GM23338 (cell line): ENCODE measurements at regions not wholly inside any gene's neighbourhood (a gene's known extent, or its start where the extent isn't known, plus 50 kb on each side); places are given as distances from the start of the nearest gene placed in this dataset.

Source experiments
- ATAC-seq: fragments of 200-7000 bp; cut with Tn5 transposase; 3 replicates; pipeline ENCODE4 v1.9.1; 2020
- DNase-seq: peaks from one replicate; pipeline ENCODE4 v3.0.0-alpha.2; 2015; ENCODE audit warnings: low spot score
- H2AFZ ChIP-seq: fragments of 200-600 bp; sonication (generic); 2 replicates; pipeline ENCODE4 v1.8.0; 2016; ENCODE audit warnings: antibody characterized with exemption, mild to moderate bottlenecking, moderate library complexity
- H3F3A ChIP-seq: fragments of 200-600 bp; sonication (generic); replicated peaks from 2 replicates; pipeline ENCODE4 v1.8.0; 2017; ENCODE audit warnings: antibody characterized with exemption, mixed run types, low read depth
- H3K27ac ChIP-seq: fragments of 200-600 bp; sonication (generic); 2 replicates; pipeline ENCODE4 v1.6.1; 2016; ENCODE audit warnings: low read depth
- H3K27me3 ChIP-seq: fragments of 200-600 bp; sonication (generic); 2 replicates; pipeline ENCODE4 v1.8.0; 2016; ENCODE audit warnings: mild to moderate bottlenecking, mixed run types, moderate library complexity; ENCODE audit not compliant: insufficient read depth
- H3K36me3 ChIP-seq: fragments of 200-600 bp; sonication (generic); 2 replicates; pipeline ENCODE4 v1.8.0; 2016; ENCODE audit warnings: mild to moderate bottlenecking; ENCODE audit not compliant: insufficient read depth
- H3K4me1 ChIP-seq: fragments of 200-600 bp; sonication (generic); 2 replicates; pipeline ENCODE4 v1.8.0; 2016; ENCODE audit warnings: mild to moderate bottlenecking, moderate library complexity; ENCODE audit not compliant: insufficient read depth
- H3K4me2 ChIP-seq: fragments of 200-600 bp; sonication (generic); 2 replicates; pipeline ENCODE4 v1.7.1; 2017; ENCODE audit warnings: mixed run types
- H3K4me3 ChIP-seq: fragments of 200-600 bp; sonication (generic); 2 replicates; pipeline ENCODE4 v1.6.1; 2016; ENCODE audit warnings: mixed run types
- H3K79me2 ChIP-seq: fragments of 200-600 bp; sonication (generic); replicated peaks from 2 replicates; pipeline ENCODE4 v1.8.0; 2017; ENCODE audit warnings: mild to moderate bottlenecking; ENCODE audit not compliant: insufficient read depth
- H3K9me2 ChIP-seq: fragments of 200-600 bp; sonication (generic); 2 replicates; pipeline ENCODE4 v1.8.0; 2017; ENCODE audit not compliant: insufficient read depth
- H4K20me1 ChIP-seq: fragments of 200-600 bp; sonication (generic); replicated peaks from 2 replicates; pipeline ENCODE4 v1.8.0; 2017; ENCODE audit warnings: mild to moderate bottlenecking; ENCODE audit not compliant: insufficient read depth
- H3K27ac Mint-ChIP-seq: 2 replicates; pipeline ENCODE4 v1.8.0; 2020; ENCODE audit warnings: inconsistent platforms, mild to moderate bottlenecking, moderate library complexity, mixed read lengths
- H3K27me3 Mint-ChIP-seq: 3 replicates; pipeline ENCODE4 v1.8.0; 2022; ENCODE audit warnings: low read depth, mild to moderate bottlenecking, moderate library complexity, mixed read lengths, inconsistent platforms; ENCODE audit not compliant: insufficient read depth, poor library complexity
- H3K36me3 Mint-ChIP-seq: 3 replicates; pipeline ENCODE4 v1.8.0; 2021; ENCODE audit warnings: low read depth, mild to moderate bottlenecking, inconsistent platforms, moderate library complexity, mixed read lengths
- H3K4me1 Mint-ChIP-seq: 3 replicates; pipeline ENCODE4 v1.8.0; 2020; ENCODE audit warnings: mild to moderate bottlenecking, inconsistent platforms, mixed read lengths
- H3K4me3 Mint-ChIP-seq: 3 replicates; pipeline ENCODE4 v1.8.0; 2021; ENCODE audit warnings: moderate library complexity, mild to moderate bottlenecking, inconsistent platforms, mixed read lengths
- H3K9me3 Mint-ChIP-seq: 3 replicates; pipeline ENCODE4 v1.8.0; 2020; ENCODE audit warnings: moderate library complexity, mild to moderate bottlenecking, inconsistent platforms, mixed read lengths
- CREB1 ChIP-seq: fragments of 250-450 bp; sonication (Bioruptor Pico); IDR thresholded peaks from 2 replicates; pipeline ENCODE4 v1.5.0; 2020; ENCODE audit warnings: low read depth, mild to moderate bottlenecking, moderate library complexity
- EZH2 ChIP-seq: fragments of 200-600 bp; sonication (generic); IDR thresholded peaks from one replicate; pipeline ENCODE4 v1.8.0; 2017; ENCODE audit warnings: antibody characterized with exemption, mild to moderate bottlenecking, low read depth; ENCODE audit not compliant: unreplicated experiment
- JUNB ChIP-seq: IDR thresholded peaks from one replicate; pipeline ENCODE4 v1.6.1; 2016; ENCODE audit warnings: antibody characterized with exemption; ENCODE audit not compliant: unreplicated experiment
- NANOG ChIP-seq: IDR thresholded peaks from 2 replicates; pipeline ENCODE4 v1.6.1; 2016; ENCODE audit warnings: antibody characterized with exemption, borderline replicate concordance
- POLR2AphosphoS5 ChIP-seq: IDR thresholded peaks from 2 replicates; pipeline ENCODE4 v1.6.1; 2016; ENCODE audit warnings: antibody characterized with exemption, low read depth
- STAT1 ChIP-seq: IDR thresholded peaks from one replicate; pipeline ENCODE4 v1.6.1; 2016; ENCODE audit warnings: antibody characterized with exemption; ENCODE audit not compliant: unreplicated experiment
- ZNF114 ChIP-seq: fragments of 250-450 bp; sonication (Bioruptor Pico); IDR thresholded peaks from 2 replicates; pipeline ENCODE4 v1.5.0; 2020; ENCODE audit warnings: mild to moderate bottlenecking, moderate library complexity
- ZNF331 ChIP-seq: fragments of 250-450 bp; sonication (Bioruptor Pico); IDR thresholded peaks from 2 replicates; pipeline ENCODE4 v1.5.0; 2020; ENCODE audit warnings: low read depth, mild to moderate bottlenecking, moderate library complexity
- TF ChIP-seq, protein P1 (sequence below): IDR thresholded peaks from 2 replicates; pipeline ENCODE4 v1.6.1; 2016; ENCODE audit warnings: antibody characterized with exemption
- TF ChIP-seq, protein P2 (sequence below), 2 experiments: fragments of 200-600 bp in 1 of 2; sonication (generic) in 1 of 2; conservative IDR thresholded peaks; 2 replicates each; pipeline versions ENCODE4 v1.5.1 to v1.6.1; 2016 to 2017; ENCODE audit warnings: antibody characterized with exemption in 2 of 2, low read depth in 2 of 2, mild to moderate bottlenecking in 2 of 2, moderate library complexity in 1 of 2
- TF ChIP-seq, protein P3 (sequence below): IDR thresholded peaks from one replicate; pipeline ENCODE4 v1.6.1; 2018; ENCODE audit warnings: antibody characterized with exemption; ENCODE audit not compliant: unreplicated experiment

DNA sequence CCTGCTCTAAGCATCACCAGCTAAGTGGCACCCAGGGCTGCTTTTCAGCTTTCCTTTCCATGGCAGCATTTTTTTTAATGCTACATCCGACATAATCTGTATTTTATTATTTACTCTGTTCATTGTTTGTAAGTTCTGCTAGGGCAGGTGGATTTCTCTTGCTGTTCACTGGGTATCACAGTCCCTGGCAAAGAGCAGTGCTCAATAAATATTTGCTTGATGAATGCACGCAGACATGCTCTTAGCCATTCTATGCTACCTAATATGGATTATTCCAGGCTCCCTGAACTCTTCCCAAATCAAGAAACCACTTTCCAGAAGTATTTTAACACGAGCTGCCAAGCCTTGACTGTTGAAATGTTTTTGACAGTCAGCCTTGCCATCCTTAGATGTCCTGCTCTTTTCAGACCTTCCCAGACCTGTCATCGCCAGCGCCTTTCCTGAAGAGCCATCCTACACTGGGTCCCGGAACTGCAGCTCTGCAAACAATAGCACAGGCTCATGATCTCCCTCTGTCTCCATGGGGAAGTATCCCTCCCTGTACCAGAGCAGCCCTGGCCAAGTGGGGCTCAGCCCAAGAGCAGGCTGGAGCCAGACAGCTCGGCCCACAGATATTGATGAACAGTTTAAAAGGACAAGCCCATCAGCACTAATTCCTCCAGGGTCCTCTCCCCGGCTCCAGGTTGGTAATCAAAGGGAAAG is 136.5 kb upstream of the CDH4 start:
- H2AFZ ChIP-seq: no peak overlapping the region
- H3F3A ChIP-seq: no peaks in the 10 kb centered on the region
- H3K9me3 Mint-ChIP-seq: no peaks in the 10 kb centered on the region; the same call in 2 of the 3 replicates
- ATAC-seq (peak; percentile 70), DNase-seq (no peak)
- H3K4me3 ChIP-seq: no peak overlapping the region
- H3K27ac Mint-ChIP-seq: no peak overlapping the region
- no peaks in the 10 kb centered on the region for H3K79me2 ChIP-seq
- peaks cover 8% of the 10 kb centered on the region for H3K4me1 Mint-ChIP-seq
- no peaks in the 10 kb centered on the region for H3K9me2 ChIP-seq
- H3K27me3 Mint-ChIP-seq: peaks cover 14% of the 10 kb centered on the region
- H3K4me2 ChIP-seq: no peak overlapping the region
- no peak overlapping the region for H3K4me3 Mint-ChIP-seq
- no peaks in the 10 kb centered on the region for H3K27me3 ChIP-seq
- H3K27ac ChIP-seq: no peak overlapping the region
- TF ChIP-seq CREB1 (CRISPR knock-in tag) (no peak), ZNF114 (CRISPR knock-in tag) (no peak), STAT1 (no peak), NANOG (no peak), ZNF331 (CRISPR knock-in tag) (no peak), POLR2AphosphoS5 (no peak), JUNB (no peak)
- TF ChIP-seq, protein P1, sequence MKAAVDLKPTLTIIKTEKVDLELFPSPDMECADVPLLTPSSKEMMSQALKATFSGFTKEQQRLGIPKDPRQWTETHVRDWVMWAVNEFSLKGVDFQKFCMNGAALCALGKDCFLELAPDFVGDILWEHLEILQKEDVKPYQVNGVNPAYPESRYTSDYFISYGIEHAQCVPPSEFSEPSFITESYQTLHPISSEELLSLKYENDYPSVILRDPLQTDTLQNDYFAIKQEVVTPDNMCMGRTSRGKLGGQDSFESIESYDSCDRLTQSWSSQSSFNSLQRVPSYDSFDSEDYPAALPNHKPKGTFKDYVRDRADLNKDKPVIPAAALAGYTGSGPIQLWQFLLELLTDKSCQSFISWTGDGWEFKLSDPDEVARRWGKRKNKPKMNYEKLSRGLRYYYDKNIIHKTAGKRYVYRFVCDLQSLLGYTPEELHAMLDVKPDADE: no peak
- TF ChIP-seq, protein P2, sequence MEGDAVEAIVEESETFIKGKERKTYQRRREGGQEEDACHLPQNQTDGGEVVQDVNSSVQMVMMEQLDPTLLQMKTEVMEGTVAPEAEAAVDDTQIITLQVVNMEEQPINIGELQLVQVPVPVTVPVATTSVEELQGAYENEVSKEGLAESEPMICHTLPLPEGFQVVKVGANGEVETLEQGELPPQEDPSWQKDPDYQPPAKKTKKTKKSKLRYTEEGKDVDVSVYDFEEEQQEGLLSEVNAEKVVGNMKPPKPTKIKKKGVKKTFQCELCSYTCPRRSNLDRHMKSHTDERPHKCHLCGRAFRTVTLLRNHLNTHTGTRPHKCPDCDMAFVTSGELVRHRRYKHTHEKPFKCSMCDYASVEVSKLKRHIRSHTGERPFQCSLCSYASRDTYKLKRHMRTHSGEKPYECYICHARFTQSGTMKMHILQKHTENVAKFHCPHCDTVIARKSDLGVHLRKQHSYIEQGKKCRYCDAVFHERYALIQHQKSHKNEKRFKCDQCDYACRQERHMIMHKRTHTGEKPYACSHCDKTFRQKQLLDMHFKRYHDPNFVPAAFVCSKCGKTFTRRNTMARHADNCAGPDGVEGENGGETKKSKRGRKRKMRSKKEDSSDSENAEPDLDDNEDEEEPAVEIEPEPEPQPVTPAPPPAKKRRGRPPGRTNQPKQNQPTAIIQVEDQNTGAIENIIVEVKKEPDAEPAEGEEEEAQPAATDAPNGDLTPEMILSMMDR (conservative IDR thresholded peaks at IDR 0.05; ENCODE audit: low read depth in 2 of 2): no peak
- H3K36me3 Mint-ChIP-seq: no peaks in the 10 kb centered on the region
- no peaks in the 10 kb centered on the region for H3K4me1 ChIP-seq
- no peaks in the 10 kb centered on the region for H4K20me1 ChIP-seq
- no peaks in the 10 kb centered on the region for H3K36me3 ChIP-seq

DNA sequence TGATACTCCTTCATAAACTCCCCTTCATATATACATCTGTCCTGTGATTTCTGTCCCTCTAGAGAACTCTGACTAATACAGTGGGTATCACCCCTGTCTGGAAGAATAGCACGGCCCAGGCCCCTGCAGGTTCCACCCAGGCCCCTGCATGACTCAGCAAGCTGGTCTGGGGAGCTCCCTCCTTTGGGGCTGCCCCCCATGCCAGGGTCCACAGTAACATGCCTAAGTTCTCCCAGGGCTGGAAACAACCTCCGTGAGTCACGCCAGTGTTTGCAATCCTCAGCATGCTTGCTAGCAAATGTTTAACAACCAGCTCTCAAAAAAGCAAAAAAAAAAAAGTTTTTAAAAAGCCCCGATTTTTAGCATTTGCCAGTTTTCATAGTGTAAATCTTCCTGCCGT is 134.3 kb upstream of the CDH4 start:
- Histone ChIP-seq H3K27me3 (no peaks in the 10 kb centered on the region), H3K79me2 (no peaks in the 10 kb centered on the region), H3K4me2 (no peak overlapping the region), H3K9me2 (no peaks in the 10 kb centered on the region), H3F3A (no peaks in the 10 kb centered on the region), H4K20me1 (no peaks in the 10 kb centered on the region), H3K4me3 (no peak overlapping the region), H3K36me3 (no peaks in the 10 kb centered on the region), H3K4me1 (no peaks in the 10 kb centered on the region), H3K27ac (no peak overlapping the region), H2AFZ (no peak overlapping the region)
- DNase-seq (no peak), ATAC-seq (no peak)
- H3K4me1 Mint-ChIP-seq: peaks cover 14% of the 10 kb centered on the region
- no peak overlapping the region for H3K4me3 Mint-ChIP-seq
- H3K27me3 Mint-ChIP-seq: peaks cover 21% of the 10 kb centered on the region
- no peaks in the 10 kb centered on the region; the same call in 2 of the 3 replicates for H3K9me3 Mint-ChIP-seq
- H3K36me3 Mint-ChIP-seq: no peaks in the 10 kb centered on the region
- H3K27ac Mint-ChIP-seq: no peak overlapping the region
- TF ChIP-seq, protein P2 (conservative IDR thresholded peaks at IDR 0.05; ENCODE audit: low read depth in 2 of 2): no peak
- no peak for TF ChIP-seq ZNF331 (CRISPR knock-in tag)
- TF ChIP-seq STAT1: no peak
- no peak for TF ChIP-seq EZH2
- TF ChIP-seq POLR2AphosphoS5: no peak
- TF ChIP-seq NANOG: no peak
- TF ChIP-seq, protein P3, sequence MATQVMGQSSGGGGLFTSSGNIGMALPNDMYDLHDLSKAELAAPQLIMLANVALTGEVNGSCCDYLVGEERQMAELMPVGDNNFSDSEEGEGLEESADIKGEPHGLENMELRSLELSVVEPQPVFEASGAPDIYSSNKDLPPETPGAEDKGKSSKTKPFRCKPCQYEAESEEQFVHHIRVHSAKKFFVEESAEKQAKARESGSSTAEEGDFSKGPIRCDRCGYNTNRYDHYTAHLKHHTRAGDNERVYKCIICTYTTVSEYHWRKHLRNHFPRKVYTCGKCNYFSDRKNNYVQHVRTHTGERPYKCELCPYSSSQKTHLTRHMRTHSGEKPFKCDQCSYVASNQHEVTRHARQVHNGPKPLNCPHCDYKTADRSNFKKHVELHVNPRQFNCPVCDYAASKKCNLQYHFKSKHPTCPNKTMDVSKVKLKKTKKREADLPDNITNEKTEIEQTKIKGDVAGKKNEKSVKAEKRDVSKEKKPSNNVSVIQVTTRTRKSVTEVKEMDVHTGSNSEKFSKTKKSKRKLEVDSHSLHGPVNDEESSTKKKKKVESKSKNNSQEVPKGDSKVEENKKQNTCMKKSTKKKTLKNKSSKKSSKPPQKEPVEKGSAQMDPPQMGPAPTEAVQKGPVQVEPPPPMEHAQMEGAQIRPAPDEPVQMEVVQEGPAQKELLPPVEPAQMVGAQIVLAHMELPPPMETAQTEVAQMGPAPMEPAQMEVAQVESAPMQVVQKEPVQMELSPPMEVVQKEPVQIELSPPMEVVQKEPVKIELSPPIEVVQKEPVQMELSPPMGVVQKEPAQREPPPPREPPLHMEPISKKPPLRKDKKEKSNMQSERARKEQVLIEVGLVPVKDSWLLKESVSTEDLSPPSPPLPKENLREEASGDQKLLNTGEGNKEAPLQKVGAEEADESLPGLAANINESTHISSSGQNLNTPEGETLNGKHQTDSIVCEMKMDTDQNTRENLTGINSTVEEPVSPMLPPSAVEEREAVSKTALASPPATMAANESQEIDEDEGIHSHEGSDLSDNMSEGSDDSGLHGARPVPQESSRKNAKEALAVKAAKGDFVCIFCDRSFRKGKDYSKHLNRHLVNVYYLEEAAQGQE: no peak
- no peak for TF ChIP-seq JUNB
